ENCODE measurements at regions not wholly inside any gene's neighbourhood (a gene's known extent, or its start where the extent isn't known, plus 50 kb on each side); places are given as distances from the start of the nearest gene placed in this dataset.

DNA sequence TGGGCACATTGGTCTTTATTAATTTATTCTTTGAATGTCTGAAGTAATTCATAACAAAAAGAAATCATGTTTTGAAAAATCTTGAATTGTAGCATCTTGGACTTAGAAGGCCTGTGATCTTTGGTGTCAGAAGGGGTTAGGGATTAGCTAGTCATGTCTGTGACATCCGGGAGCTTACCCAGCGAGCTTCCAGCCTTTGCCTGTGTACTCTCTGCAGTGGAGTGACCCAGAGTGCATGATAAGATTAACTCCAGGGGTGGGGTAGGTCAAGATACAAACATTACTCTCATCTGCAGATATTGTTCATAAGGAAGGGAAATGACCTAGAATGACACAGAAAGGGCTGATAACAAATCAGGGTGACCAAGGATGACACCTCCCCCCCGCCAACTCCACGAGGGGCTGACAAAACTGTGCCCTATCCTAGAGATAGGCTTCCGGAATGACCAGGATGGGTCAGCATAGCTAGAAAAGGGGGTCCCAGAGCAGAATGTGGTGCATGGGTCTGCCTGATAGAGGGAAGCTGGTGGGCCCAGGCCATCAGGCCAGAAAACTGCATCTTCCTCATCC is 56.6 kb upstream of the BLCAP start:
- Mint-ChIP-seq H3K27me3 (ENCODE audit: insufficient read depth, low read depth, poor library complexity) (peaks cover 1% of the 10 kb centered on the region), H3K36me3 (ENCODE audit: low read depth) (no peaks in the 10 kb centered on the region), H3K4me3 (no peak overlapping the region), H3K4me1 (no peaks in the 10 kb centered on the region), H3K9me3 (no peaks in the 10 kb centered on the region; the same call in 2 of the 3 replicates), H3K27ac (no peak overlapping the region)
- no peaks in the 10 kb centered on the region for H3K79me2 ChIP-seq (replicated peaks; ENCODE audit: insufficient read depth)
- ATAC-seq (no peak), DNase-seq (ENCODE audit: low spot score) (no peak)
- H3K36me3 ChIP-seq (ENCODE audit: insufficient read depth): no peaks in the 10 kb centered on the region
- H3K4me1 ChIP-seq (ENCODE audit: insufficient read depth): no peaks in the 10 kb centered on the region
- H3K9me2 ChIP-seq (ENCODE audit: insufficient read depth): no peaks in the 10 kb centered on the region
- H3K4me3 ChIP-seq: no peak overlapping the region
- TF ChIP-seq, protein P1, sequence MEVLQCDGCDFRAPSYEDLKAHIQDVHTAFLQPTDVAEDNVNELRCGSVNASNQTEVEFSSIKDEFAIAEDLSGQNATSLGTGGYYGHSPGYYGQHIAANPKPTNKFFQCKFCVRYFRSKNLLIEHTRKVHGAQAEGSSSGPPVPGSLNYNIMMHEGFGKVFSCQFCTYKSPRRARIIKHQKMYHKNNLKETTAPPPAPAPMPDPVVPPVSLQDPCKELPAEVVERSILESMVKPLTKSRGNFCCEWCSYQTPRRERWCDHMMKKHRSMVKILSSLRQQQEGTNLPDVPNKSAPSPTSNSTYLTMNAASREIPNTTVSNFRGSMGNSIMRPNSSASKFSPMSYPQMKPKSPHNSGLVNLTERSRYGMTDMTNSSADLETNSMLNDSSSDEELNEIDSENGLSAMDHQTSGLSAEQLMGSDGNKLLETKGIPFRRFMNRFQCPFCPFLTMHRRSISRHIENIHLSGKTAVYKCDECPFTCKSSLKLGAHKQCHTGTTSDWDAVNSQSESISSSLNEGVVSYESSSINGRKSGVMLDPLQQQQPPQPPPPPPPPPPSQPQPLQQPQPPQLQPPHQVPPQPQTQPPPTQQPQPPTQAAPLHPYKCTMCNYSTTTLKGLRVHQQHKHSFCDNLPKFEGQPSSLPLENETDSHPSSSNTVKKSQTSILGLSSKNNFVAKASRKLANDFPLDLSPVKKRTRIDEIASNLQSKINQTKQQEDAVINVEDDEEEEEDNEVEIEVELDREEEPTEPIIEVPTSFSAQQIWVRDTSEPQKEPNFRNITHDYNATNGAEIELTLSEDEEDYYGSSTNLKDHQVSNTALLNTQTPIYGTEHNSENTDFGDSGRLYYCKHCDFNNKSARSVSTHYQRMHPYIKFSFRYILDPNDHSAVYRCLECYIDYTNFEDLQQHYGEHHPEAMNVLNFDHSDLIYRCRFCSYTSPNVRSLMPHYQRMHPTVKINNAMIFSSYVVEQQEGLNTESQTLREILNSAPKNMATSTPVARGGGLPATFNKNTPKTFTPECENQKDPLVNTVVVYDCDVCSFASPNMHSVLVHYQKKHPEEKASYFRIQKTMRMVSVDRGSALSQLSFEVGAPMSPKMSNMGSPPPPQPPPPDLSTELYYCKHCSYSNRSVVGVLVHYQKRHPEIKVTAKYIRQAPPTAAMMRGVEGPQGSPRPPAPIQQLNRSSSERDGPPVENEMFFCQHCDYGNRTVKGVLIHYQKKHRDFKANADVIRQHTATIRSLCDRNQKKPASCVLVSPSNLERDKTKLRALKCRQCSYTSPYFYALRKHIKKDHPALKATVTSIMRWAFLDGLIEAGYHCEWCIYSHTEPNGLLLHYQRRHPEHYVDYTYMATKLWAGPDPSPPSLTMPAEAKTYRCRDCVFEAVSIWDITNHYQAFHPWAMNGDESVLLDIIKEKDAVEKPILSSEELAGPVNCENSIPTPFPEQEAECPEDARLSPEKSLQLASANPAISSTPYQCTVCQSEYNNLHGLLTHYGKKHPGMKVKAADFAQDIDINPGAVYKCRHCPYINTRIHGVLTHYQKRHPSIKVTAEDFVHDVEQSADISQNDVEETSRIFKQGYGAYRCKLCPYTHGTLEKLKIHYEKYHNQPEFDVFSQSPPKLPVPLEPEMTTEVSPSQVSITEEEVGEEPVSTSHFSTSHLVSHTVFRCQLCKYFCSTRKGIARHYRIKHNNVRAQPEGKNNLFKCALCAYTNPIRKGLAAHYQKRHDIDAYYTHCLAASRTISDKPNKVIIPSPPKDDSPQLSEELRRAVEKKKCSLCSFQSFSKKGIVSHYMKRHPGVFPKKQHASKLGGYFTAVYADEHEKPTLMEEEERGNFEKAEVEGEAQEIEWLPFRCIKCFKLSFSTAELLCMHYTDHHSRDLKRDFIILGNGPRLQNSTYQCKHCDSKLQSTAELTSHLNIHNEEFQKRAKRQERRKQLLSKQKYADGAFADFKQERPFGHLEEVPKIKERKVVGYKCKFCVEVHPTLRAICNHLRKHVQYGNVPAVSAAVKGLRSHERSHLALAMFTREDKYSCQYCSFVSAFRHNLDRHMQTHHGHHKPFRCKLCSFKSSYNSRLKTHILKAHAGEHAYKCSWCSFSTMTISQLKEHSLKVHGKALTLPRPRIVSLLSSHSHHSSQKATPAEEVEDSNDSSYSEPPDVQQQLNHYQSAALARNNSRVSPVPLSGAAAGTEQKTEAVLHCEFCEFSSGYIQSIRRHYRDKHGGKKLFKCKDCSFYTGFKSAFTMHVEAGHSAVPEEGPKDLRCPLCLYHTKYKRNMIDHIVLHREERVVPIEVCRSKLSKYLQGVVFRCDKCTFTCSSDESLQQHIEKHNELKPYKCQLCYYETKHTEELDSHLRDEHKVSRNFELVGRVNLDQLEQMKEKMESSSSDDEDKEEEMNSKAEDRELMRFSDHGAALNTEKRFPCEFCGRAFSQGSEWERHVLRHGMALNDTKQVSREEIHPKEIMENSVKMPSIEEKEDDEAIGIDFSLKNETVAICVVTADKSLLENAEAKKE (CRISPR knock-in tag; IDR thresholded peaks at IDR 0.05): no peak
- TF ChIP-seq POLR2AphosphoS5 (IDR thresholded peaks at IDR 0.05; ENCODE audit: low read depth): no peak
- H3K4me2 ChIP-seq: no peak overlapping the region
- no peaks in the 10 kb centered on the region for H4K20me1 ChIP-seq (replicated peaks; ENCODE audit: insufficient read depth)
- no peaks in the 10 kb centered on the region for H3K27me3 ChIP-seq (ENCODE audit: insufficient read depth)
- H3K27ac ChIP-seq (ENCODE audit: low read depth): no peak overlapping the region
- H3F3A ChIP-seq (replicated peaks; ENCODE audit: low read depth): no peaks in the 10 kb centered on the region
- no peak overlapping the region for H2AFZ ChIP-seq

DNA sequence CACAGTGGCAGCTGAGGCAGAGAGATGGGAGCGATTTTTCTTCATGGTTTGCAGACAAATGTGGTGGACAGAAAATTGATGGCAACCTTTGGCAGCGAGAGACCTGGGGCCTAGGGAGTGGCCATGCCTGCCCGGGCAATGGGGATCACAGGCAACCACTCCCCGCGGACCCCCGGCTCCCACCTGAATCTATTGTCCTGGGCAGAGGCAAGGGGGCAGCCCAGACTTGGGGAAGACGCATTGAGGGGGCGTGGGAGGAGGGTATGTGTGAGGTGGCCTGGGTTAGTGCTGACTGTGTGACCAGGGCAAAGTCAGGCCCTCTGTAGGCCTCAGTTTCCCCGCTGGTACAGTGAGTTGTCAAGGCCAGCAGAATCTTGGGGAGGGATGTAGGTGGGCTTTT is 53.6 kb upstream of the BLCAP start:
- H3K27ac ChIP-seq (ENCODE audit: low read depth): no peak overlapping the region
- no peaks in the 10 kb centered on the region for H3F3A ChIP-seq (replicated peaks; ENCODE audit: low read depth)
- H3K4me2 ChIP-seq: no peak overlapping the region
- no peaks in the 10 kb centered on the region for H3K27me3 ChIP-seq (ENCODE audit: insufficient read depth)
- H3K4me1 Mint-ChIP-seq: peaks cover 6% of the 10 kb centered on the region
- DNase-seq (ENCODE audit: low spot score): no peak
- no peak overlapping the region for H2AFZ ChIP-seq
- no peaks in the 10 kb centered on the region for H3K4me1 ChIP-seq (ENCODE audit: insufficient read depth)
- no peaks in the 10 kb centered on the region for H3K36me3 ChIP-seq (ENCODE audit: insufficient read depth)
- H3K9me2 ChIP-seq (ENCODE audit: insufficient read depth): no peaks in the 10 kb centered on the region
- H4K20me1 ChIP-seq (replicated peaks; ENCODE audit: insufficient read depth): no peaks in the 10 kb centered on the region
- peaks cover 5% of the 10 kb centered on the region for H3K27me3 Mint-ChIP-seq (ENCODE audit: insufficient read depth, low read depth, poor library complexity)
- H3K79me2 ChIP-seq (replicated peaks; ENCODE audit: insufficient read depth): no peaks in the 10 kb centered on the region
- H3K4me3 ChIP-seq: no peak overlapping the region
- no peaks in the 10 kb centered on the region for H3K36me3 Mint-ChIP-seq (ENCODE audit: low read depth)
- H3K4me3 Mint-ChIP-seq: no peak overlapping the region
- H3K9me3 Mint-ChIP-seq: no peaks in the 10 kb centered on the region; the same call in 2 of the 3 replicates
- ATAC-seq: no peak
- no peak overlapping the region for H3K27ac Mint-ChIP-seq
- TF ChIP-seq JUNB (IDR thresholded peaks at IDR 0.05; ENCODE audit: unreplicated experiment) (no peak), EZH2phosphoT487 (IDR thresholded peaks at IDR 0.05; ENCODE audit: unreplicated experiment) (no peak), POLR2AphosphoS5 (IDR thresholded peaks at IDR 0.05; ENCODE audit: low read depth) (no peak)
- TF ChIP-seq, protein P1 (CRISPR knock-in tag; IDR thresholded peaks at IDR 0.05): no peak

Measured in GM23338 (cell line).